Stimulated activated CD4-positive, alpha-beta T cell treated with anti-CD3 and anti-CD28 coated beads, Interleukin-1b, Interleukin-23, amount 100 ng/mL, for 4 hours (primary cell): ENCODE measurements at regions not wholly inside any gene's neighbourhood (a gene's known extent, or its start where the extent isn't known, plus 50 kb on each side); places are given as distances from the start of the nearest gene placed in this dataset.

ENCODE experiments used
- DNase-seq, 2 donors: peaks; one replicate each; pipeline ENCODE4 v3.0.0-alpha.2; 2020; ENCODE audit warnings: low read depth in 2 of 2

DNA sequence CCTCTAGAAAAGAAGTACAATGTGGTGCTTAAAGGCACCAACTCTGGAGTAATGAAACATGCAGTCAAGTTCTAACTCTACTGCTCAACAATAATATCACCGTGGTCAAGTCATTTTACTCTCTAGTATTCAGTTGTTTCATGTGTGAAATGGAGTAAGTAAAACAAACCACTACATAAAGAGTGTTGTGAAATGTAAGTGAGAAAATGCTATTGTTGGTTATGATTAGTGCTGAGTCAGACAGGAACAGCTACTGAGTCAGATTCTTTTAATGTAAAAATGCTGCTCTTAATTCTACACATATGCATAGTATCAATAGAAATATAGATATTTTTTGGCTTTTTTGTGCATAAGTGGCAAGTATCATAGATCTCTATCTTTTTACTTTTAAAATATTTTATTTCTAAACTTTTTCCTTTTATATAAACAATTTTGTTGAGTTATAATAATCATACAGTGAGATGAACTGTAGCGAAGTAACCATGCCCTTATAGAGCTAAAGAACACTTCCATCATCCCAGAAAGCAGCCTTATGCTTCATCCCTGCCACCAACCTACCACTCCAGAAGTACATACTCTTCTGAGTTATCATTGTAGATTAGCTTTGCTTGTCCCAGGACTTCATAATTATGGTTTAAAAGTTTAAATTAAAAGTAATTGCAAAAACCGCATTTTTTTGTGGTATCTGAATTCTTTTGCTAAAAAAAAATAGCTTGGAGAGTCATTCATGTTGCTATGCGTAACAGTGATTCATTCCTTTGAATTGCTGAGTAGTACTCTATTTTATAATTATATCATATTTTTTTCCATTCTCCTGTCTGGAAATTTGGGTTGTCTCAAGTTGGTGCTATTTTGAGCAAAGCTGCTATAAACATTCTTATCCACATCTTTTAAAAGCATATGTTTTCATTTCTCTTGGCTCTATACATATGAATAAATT, 548.2 kb upstream of the CLINT1 start:
- no peak for DNase-seq

DNA sequence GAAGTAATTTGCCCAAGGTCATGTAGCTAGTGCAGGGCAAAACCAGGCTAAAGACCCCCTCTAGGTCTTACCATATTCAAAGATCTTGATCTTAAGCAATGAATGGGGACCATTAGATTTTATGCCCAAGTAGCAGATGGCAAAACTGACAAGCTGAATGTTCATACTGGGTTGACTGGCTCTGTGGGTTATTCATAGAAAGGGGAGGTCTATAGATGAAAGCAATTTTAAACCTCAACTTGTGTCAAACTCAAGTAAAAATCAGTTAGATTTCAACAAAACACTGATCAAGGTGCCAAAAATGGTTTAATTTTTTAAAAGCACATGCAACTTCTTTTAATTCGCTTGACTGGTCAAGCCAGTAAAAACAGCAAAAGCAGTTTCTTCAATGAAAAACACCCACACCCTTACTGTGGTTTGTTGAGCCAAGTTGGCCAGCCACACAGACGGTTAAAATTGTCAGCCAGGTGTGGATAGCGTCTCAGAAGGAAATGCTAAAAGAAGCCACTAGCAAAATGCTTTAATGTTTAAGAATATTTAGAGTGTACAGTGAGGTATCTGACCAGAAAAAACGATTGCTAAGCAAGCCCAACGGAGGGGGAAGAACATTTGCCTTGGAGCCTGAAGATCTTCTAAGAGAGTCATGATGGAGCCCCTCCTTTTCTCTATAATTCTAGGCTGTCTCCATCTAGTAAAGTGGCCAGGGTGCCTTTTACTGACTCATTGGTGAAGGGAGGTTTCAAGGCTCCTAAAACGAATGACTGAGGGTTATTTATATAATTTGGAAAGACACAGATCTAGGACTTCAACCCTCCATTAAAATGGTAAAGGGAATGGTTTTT, 539.6 kb upstream of the CLINT1 start:
- DNase-seq, result no peak

GRCh38 chr5:158397278-158397677, 538.3 kb upstream of the CLINT1 start:
- DNase-seq, result no peak

- no peak for DNase-seq
Measured at GRCh38 chr5:158394102-158394501, 535.2 kb upstream of the CLINT1 start.

DNA sequence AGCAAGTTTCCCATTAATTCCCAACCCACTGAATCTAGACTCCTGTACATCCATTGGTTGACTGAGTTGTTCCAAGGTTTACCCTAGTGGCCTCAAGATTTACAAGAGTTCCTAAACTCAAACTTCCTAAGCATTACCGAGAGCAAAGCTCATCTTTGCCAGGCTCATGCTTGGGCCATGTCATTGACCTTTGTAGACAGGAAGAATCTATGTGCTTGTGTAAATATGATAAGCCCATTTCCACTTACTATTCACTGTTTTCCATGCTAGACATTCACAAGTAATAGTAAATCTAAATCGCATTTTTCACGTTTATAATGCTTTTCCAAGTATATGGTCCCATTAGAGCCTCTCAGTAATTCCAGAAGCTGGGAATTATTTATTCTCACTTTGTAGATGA, 534.5 kb upstream of the CLINT1 start:
- no peak for DNase-seq

- no peak for DNase-seq
Measured at GRCh38 chr5:158392753-158393152, 533.8 kb upstream of the CLINT1 start.

DNA sequence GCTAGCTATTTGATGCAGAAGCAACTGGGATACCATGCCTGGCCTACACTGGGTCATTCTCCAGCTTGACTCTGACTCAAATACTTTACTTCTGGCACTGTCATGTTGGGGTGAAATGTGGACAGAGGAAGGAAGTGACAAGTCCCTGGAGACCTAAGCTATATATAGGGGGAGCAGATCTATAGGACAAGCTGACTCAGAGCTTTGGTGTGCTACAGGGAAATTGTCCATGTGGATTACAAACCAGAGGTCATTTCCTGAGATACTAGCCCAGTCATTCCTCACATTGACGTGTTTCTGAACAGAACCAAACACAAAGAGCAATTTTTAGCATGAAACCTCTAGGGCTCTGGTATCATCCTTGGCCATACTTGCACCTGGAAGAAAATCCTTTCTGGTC, 531.6 kb upstream of the CLINT1 start:
- DNase-seq, result no peak

DNA sequence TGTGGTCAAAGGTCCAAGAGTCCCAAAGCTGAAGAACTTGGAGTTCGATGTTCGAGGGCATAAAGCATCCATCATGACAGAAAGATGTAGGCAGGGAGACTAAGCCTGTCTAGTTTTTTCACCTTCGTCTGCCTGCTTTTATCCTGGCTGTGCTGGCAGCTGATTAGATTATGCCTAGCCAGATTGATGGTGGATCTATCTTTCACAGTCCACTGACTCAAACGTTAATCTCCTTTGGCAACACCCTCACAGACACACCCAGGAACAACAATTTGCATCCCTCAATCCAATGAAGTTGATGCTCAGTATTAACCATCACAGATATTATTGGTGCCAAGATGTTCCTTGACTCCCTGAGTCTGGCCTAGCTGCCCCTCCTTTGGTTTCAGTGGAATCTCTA, 530.8 kb upstream of the CLINT1 start:
- no peak for DNase-seq

GRCh38 chr5:158388021-158388420, 529.1 kb upstream of the CLINT1 start:
- DNase-seq, result no peak

DNA sequence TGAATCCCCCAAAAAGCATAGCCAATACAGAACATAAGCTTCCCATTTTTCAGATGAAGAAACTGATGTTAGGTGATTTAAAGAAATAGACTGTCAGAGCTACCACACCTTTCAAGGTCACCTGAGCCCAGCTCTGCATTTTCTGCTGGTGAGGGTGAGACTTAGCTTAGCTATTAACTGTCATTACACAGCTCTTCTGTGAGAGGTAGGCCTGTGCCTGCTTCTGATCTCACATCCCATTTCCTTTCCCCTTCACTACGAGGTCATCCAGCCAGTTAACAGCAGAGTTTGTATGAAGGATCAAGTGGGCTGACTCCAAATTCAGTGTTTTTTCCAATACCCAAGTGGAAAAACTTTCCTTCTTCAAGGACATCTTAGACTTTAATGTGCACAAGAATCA, 528.6 kb upstream of the CLINT1 start:
- DNase-seq, result no peak

GRCh38 chr5:158385982-158386381, 527.0 kb upstream of the CLINT1 start:
- DNase-seq, result no peak

GRCh38 chr5:158384535-158385481, 525.9 kb upstream of the CLINT1 start:
- no peak for DNase-seq

DNA sequence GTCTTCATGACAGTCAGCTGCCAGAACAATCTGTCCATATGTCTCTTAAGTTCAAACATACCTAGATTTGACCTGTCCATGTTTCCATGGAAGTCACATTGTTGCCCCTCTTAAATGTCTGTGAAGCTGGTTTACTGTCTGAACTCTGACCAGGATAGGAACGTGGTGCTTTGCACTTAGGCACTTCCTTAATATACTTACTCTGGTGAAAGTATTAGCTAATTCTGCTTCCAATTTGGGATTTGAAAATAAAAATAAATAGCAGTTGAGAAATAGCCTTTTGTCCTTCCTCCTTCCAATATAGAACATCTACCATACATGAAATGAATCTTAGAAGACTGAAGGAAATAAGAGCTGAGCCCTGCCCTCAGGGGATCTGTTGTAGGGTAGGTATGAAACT, 524.5 kb upstream of the CLINT1 start:
- DNase-seq, result no peak

GRCh38 chr5:158382473-158382872, 523.5 kb upstream of the CLINT1 start:
- no peak for DNase-seq

GRCh38 chr5:158381614-158382160, 522.7 kb upstream of the CLINT1 start:
- no peak for DNase-seq

DNA sequence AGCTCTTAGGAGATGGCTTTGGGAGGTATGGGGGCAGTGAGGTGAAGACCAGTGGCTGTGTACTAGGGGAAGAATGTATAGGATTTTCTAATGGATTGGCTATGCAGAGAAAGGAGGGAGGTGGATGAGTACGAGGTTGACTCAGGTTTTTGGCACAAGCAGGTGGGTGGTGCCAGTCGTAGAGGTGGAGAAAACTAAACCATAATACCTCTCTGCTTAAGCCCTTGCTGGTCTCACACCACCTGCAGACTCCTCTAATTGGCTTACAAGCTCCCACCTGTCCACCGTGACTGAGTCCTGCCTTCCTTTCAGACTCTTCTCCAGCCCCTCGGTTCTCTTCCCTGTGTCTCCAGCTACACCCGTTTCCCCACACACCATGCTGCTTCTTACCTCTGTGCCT, 521.7 kb upstream of the CLINT1 start:
- no peak for DNase-seq

DNA sequence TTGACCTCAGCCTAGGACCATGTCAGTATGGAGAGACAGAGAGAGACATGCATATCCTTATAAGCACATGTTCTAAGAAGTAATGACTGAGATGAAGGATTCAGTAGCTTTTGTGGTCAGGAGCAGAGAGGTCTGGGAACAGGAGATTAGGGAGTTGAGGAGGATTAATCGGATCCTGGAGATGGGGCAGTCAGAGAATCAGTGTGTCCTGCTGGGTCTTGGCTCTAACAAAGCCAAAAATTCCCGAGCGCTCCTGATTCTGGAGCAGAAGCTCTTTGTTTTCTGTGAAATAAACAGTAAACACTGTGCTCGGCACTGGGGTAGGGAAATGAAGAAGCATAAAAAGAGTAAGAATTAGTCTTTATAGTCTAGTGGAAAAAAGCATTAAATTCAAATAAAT, 520.0 kb upstream of the CLINT1 start:
- DNase-seq, result no peak

GRCh38 chr5:158376679-158377078, 517.7 kb upstream of the CLINT1 start:
- no peak for DNase-seq

DNA sequence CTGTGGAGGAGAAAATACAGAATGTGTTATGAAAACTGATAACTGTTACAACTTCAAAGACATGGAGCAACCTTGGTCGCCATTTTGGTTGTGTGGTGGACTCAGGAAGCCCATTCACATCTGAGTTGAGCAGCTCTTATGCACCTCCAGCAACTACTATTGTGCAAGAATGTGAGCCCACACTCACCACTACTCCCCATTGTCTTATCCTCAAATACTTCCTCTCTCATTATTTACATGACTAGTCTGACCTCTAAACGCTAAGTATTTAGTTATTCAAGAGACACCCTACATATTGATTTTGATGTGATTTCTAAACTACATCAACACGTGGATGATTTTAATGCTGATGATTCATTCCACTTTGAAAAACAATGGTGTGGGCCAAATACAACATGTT, 516.6 kb upstream of the CLINT1 start:
- DNase-seq, result no peak

- DNase-seq, result no peak
Measured at GRCh38 chr5:158373608-158374395, 514.9 kb upstream of the CLINT1 start.

DNA sequence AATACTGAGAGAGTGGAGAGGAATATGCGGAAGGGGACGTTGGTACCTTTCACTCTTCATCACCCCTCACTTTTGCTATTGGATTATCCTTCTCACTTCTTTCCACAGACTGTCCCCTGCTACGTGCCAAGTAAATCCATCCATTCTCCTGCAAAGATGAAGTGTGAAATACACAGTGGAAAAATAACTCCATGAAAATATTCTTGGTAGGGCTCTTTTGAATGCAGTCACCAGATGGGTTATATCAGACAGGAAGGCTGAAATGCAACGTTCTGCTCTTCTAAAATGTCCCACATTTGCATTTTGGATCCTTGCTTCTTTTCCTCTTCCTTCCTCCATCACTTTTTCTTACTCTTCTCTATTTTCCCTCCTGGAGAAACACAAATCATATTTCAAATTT, 510.3 kb upstream of the CLINT1 start:
- no peak for DNase-seq
